ENCODE measurements at regions not wholly inside any gene's neighbourhood (a gene's known extent, or its start where the extent isn't known, plus 50 kb on each side); places are given as distances from the start of the nearest gene placed in this dataset.

DNA sequence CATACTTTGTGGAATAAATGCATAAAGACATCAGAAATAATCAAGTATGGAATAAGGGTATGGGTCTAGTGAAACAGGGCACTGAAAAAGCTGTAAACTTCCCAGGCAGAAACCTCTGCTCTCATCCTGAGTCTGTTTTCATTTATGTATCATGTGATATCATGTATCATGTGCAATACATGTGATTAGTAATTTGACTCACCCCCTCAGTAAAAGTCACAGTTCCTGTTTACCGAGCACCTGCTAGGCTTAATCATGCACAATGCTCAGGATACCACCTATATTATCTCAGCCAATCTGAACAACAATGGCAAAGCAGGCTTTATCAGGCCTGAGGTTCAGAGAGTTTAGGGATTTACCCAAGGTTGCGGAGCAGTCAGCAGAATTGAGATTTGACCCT lies 250.6 kb upstream of the TENM4 start (continued):
- TF ChIP-seq, protein P1, sequence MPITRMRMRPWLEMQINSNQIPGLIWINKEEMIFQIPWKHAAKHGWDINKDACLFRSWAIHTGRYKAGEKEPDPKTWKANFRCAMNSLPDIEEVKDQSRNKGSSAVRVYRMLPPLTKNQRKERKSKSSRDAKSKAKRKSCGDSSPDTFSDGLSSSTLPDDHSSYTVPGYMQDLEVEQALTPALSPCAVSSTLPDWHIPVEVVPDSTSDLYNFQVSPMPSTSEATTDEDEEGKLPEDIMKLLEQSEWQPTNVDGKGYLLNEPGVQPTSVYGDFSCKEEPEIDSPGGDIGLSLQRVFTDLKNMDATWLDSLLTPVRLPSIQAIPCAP (CRISPR knock-in tag; IDR thresholded peaks at IDR 0.05; ENCODE audit: low read depth) = no peak
- TF ChIP-seq ZNF652 (CRISPR knock-in tag; IDR thresholded peaks at IDR 0.05; ENCODE audit: borderline replicate concordance, low read depth) = no peak
- TF ChIP-seq ZBTB33 (CRISPR knock-in tag; IDR thresholded peaks at IDR 0.05) = no peak

DNA sequence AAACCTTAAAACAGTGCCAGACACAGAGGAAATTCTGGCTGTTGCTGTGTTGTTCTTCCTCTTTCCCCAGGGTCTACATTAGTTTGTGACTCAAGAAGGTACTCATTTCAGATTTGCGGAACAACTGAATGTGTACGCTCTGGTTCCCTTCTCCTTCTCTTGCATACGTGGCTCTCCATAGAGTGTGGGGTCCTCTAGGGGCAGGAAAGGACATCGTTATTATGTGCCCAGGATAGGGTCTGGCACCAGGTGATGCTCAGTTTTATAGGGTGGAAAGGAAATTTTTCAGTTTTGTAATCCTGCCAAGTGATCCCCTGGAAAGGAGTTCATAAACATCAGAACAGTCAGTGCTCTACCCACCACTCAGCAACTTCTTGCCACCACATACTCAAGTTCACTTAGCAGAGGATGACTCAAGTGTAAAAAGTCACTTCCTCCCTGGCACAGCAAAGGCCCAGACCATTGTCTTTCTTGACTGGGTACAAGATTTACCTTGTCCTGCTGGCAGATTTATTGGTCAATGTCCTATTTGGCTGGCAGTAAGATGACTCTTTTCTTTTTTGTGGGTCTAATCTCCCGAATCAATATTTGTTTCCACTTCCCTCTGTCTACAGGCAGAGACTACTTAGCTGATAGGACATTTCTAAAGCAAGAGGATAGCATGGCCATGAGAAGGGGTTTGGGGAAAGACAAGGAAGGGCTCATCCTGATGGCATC lies 246.0 kb upstream of the TENM4 start:
- no peak for DNase-seq (ENCODE audit: low spot score)
- BruUV-seq (replicated peaks) = no TSS peak
- intact Hi-C loops (cut with micrococcal nuclease; ENCODE audit: unreplicated experiment) (no loop called here), in situ Hi-C loops (cut with HindIII; ENCODE audit: extremely low pct_ligation_motif_present, low pct_unique_long_range_greater_than_20kb) (no loop called here)
- H3K4me1 ChIP-seq (ENCODE audit: insufficient read depth, low read length) = no peaks in the 10 kb centered on the region
- 39% methylated on average over 5 of the region's 5 CpGs for WGBS (ENCODE audit: low lambda C conversion rate)
- FAIRE-seq = no peak
- no peak overlapping the region for H3K4me3 ChIP-seq (replicated peaks in 1 of 3; ENCODE audit: insufficient read depth in 1 of 3, low read depth in 2 of 3, low read length in 3 of 3)
- H3K9me3 ChIP-seq (ENCODE audit: low read length) = no peaks in the 10 kb centered on the region
- no peak overlapping the region for H2AFZ ChIP-seq (ENCODE audit: low read length)
- TF ChIP-seq NFIC (IDR thresholded peaks at IDR 0.05; ENCODE audit: low read length) = no peak
- TF ChIP-seq GABPA (IDR thresholded peaks at IDR 0.05; ENCODE audit: low read depth, low read length) = no peak
- no peak for TF ChIP-seq GABPA (CRISPR knock-in tag; IDR thresholded peaks at IDR 0.05; ENCODE audit: low read depth)
- TF ChIP-seq ZNF335 (CRISPR knock-in tag; IDR thresholded peaks at IDR 0.05) = no peak
- TF ChIP-seq, protein P2, sequence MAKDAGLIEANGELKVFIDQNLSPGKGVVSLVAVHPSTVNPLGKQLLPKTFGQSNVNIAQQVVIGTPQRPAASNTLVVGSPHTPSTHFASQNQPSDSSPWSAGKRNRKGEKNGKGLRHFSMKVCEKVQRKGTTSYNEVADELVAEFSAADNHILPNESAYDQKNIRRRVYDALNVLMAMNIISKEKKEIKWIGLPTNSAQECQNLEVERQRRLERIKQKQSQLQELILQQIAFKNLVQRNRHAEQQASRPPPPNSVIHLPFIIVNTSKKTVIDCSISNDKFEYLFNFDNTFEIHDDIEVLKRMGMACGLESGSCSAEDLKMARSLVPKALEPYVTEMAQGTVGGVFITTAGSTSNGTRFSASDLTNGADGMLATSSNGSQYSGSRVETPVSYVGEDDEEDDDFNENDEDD (CRISPR knock-in tag; IDR thresholded peaks at IDR 0.05; ENCODE audit: borderline replicate concordance) = no peak
- ATAC-seq = no peak
- CTCF ChIA-PET (ENCODE audit: low intra/inter-chr PET ratio, low total read pairs) = no interaction called here
- POLR2A ChIA-PET = no interaction called here
- no peak overlapping the region for H3K4me2 ChIP-seq (ENCODE audit: low read depth, low read length)
- no peaks in the 10 kb centered on the region for H3K79me2 ChIP-seq (ENCODE audit: insufficient read depth, low read length)
- H4K20me1 ChIP-seq (ENCODE audit: insufficient read depth, low read length) = no peaks in the 10 kb centered on the region
- no peaks in the 10 kb centered on the region for H3K27me3 ChIP-seq (ENCODE audit: control insufficient read depth in 1 of 2, insufficient read depth in 2 of 2, low read length in 2 of 2)
- H3K9ac ChIP-seq (ENCODE audit: insufficient read depth, low read depth, low read length) = no peak overlapping the region
- no peak overlapping the region for H3K27ac ChIP-seq (ENCODE audit: extremely low read length, insufficient read depth, low read length)
- no peaks in the 10 kb centered on the region for H3K36me3 ChIP-seq (replicated peaks in 1 of 2; ENCODE audit: control insufficient read depth in 1 of 2, insufficient read depth in 2 of 2, low read length in 2 of 2)
